ENCODE measurements at regions not wholly inside any gene's neighbourhood (a gene's known extent, or its start where the extent isn't known, plus 50 kb on each side); places are given as distances from the start of the nearest gene placed in this dataset.

GRCh38 chr4:43244688-43245382, 352.3 kb downstream of the GRXCR1 start:
- DNase-seq = no peak

- DNase-seq = no peak
Observed at GRCh38 chr4:43251841-43252240, 359.3 kb downstream of the GRXCR1 start.

- no peak for DNase-seq
Observed at GRCh38 chr4:43253541-43253940, 361.0 kb downstream of the GRXCR1 start.

- no peak for DNase-seq
Observed at GRCh38 chr4:43264730-43265129, 372.2 kb downstream of the GRXCR1 start.

GRCh38 chr4:43271946-43272345, 379.4 kb downstream of the GRXCR1 start:
- no peak for DNase-seq

GRCh38 chr4:43274376-43274775, 381.9 kb downstream of the GRXCR1 start:
- no peak for DNase-seq

GRCh38 chr4:43275779-43276178, 383.3 kb downstream of the GRXCR1 start:
- DNase-seq = no peak

- DNase-seq = no peak
Observed at GRCh38 chr4:43276321-43276720, 383.8 kb downstream of the GRXCR1 start.

- no peak for DNase-seq
Observed at GRCh38 chr4:43277003-43277402, 384.5 kb downstream of the GRXCR1 start.

- no peak for DNase-seq
Observed at GRCh38 chr4:43282534-43282933, 390.0 kb downstream of the GRXCR1 start.

- DNase-seq = no peak
Observed at GRCh38 chr4:43286137-43286536, 393.6 kb downstream of the GRXCR1 start.

- DNase-seq = no peak
Observed at GRCh38 chr4:43296946-43297528, 404.5 kb downstream of the GRXCR1 start.

GRCh38 chr4:43316813-43317212, 424.3 kb downstream of the GRXCR1 start:
- no peak for DNase-seq

GRCh38 chr4:43325220-43325967, 432.9 kb downstream of the GRXCR1 start:
- no peak for DNase-seq

- no peak for DNase-seq
Observed at GRCh38 chr4:43330288-43330687, 437.8 kb downstream of the GRXCR1 start.

GRCh38 chr4:43331226-43332051, 438.9 kb downstream of the GRXCR1 start:
- no peak for DNase-seq

- DNase-seq = no peak
Observed at GRCh38 chr4:43332052-43332425, 439.5 kb downstream of the GRXCR1 start.

GRCh38 chr4:43337707-43338106, 445.2 kb downstream of the GRXCR1 start:
- no peak for DNase-seq

GRCh38 chr4:43339435-43339834, 446.9 kb downstream of the GRXCR1 start:
- DNase-seq = no peak

- no peak for DNase-seq
Observed at GRCh38 chr4:43341741-43342140, 449.2 kb downstream of the GRXCR1 start.

- DNase-seq = no peak
Observed at GRCh38 chr4:43343298-43343697, 450.8 kb downstream of the GRXCR1 start.

- DNase-seq = no peak
Observed at GRCh38 chr4:43345323-43345925, 452.9 kb downstream of the GRXCR1 start.

GRCh38 chr4:43348591-43348990, 456.1 kb downstream of the GRXCR1 start:
- DNase-seq = no peak

All from femur (tissue), 1 donor.